SK-N-SH treated with all-trans-retinoic acid at 6 μM for 48 hours (cell line): ENCODE measurements at regions not wholly inside any gene's neighbourhood (a gene's known extent, or its start where the extent isn't known, plus 50 kb on each side); places are given as distances from the start of the nearest gene placed in this dataset.

Source experiments
- ATAC-seq: fragments of 200-7000 bp; cut with Tn5 transposase; 3 replicates; pipeline ENCODE4 v1.9.1; 2020; ENCODE audit warnings: mild to moderate bottlenecking, moderate library complexity
- BACH2 ChIP-seq: fragments of 250-450 bp; sonication (Bioruptor Pico); IDR thresholded peaks from 2 replicates; pipeline ENCODE4 v1.9.0; 2021; ENCODE audit warnings: mild to moderate bottlenecking, borderline replicate concordance
- CREB5 ChIP-seq: fragments of 250-450 bp; sonication (Bioruptor Pico); IDR thresholded peaks from 2 replicates; pipeline ENCODE4 v1.5.1; 2020; ENCODE audit warnings: low read depth, mild to moderate bottlenecking, moderate library complexity
- CSDC2 ChIP-seq: fragments of 250-450 bp; sonication (Bioruptor Pico); IDR thresholded peaks from 2 replicates; pipeline ENCODE4 v1.5.0; 2020; ENCODE audit warnings: mild to moderate bottlenecking, moderate library complexity
- CSRNP3 ChIP-seq: fragments of 250-450 bp; sonication (Bioruptor Pico); IDR thresholded peaks from 2 replicates; pipeline ENCODE4 v1.5.1; 2021; ENCODE audit warnings: mild to moderate bottlenecking, moderate library complexity
- ESRRG ChIP-seq: fragments of 250-450 bp; sonication (Bioruptor Pico); IDR thresholded peaks from 2 replicates; pipeline ENCODE4 v1.6.1; 2021; ENCODE audit warnings: mild to moderate bottlenecking
- GLIS3 ChIP-seq: fragments of 250-450 bp; sonication (Bioruptor Pico); IDR thresholded peaks from 2 replicates; pipeline ENCODE4 v1.5.0; 2020; ENCODE audit warnings: mild to moderate bottlenecking, moderate library complexity
- ISL1 ChIP-seq: fragments of 250-450 bp; sonication (Bioruptor Pico); IDR thresholded peaks from 2 replicates; pipeline ENCODE4 v2.1.2; 2022; ENCODE audit warnings: mild to moderate bottlenecking, moderate library complexity
- OSR1 ChIP-seq: fragments of 250-450 bp; sonication (Bioruptor Pico); IDR thresholded peaks from 2 replicates; pipeline ENCODE4 v1.8.0; 2022; ENCODE audit warnings: moderate library complexity, mild to moderate bottlenecking, inconsistent platforms
- PATZ1 ChIP-seq: fragments of 250-450 bp; sonication (Bioruptor Pico); IDR thresholded peaks from 2 replicates; pipeline ENCODE4 v1.8.0; 2020; ENCODE audit warnings: mild to moderate bottlenecking, moderate library complexity, borderline replicate concordance
- PPARA ChIP-seq: fragments of 250-450 bp; sonication (Bioruptor Pico); IDR thresholded peaks from 2 replicates; pipeline ENCODE4 v1.5.0; 2020; ENCODE audit warnings: mild to moderate bottlenecking, borderline replicate concordance
- RARB ChIP-seq: fragments of 250-450 bp; sonication (Bioruptor Pico); IDR thresholded peaks from 2 replicates; pipeline ENCODE4 v1.8.0; 2021; ENCODE audit warnings: mild to moderate bottlenecking, moderate library complexity
- TOX ChIP-seq: fragments of 250-450 bp; sonication (Bioruptor Pico); IDR thresholded peaks from 2 replicates; pipeline ENCODE4 v1.8.0; 2021; ENCODE audit warnings: mild to moderate bottlenecking, moderate library complexity, borderline replicate concordance
- TSHZ2 ChIP-seq: fragments of 250-450 bp; sonication (Bioruptor Pico); IDR thresholded peaks from 2 replicates; pipeline ENCODE4 v1.5.0; 2020; ENCODE audit warnings: mild to moderate bottlenecking, moderate library complexity
- ZC3H10 ChIP-seq: fragments of 250-450 bp; sonication (Bioruptor Pico); IDR thresholded peaks from 2 replicates; pipeline ENCODE4 v1.5.1; 2021; ENCODE audit warnings: mild to moderate bottlenecking, moderate library complexity
- ZFP3 ChIP-seq: fragments of 250-450 bp; sonication (Bioruptor Pico); IDR thresholded peaks from 2 replicates; pipeline ENCODE4 v1.5.0; 2020; ENCODE audit warnings: mild to moderate bottlenecking, moderate library complexity
- ZFP30 ChIP-seq: fragments of 450-650 bp; formaldehyde crosslinking; IDR thresholded peaks from 2 replicates; pipeline ENCODE4 v1.5.0; 2022; ENCODE audit warnings: mild to moderate bottlenecking, moderate library complexity
- ZNF70 ChIP-seq: fragments of 450-650 bp; formaldehyde crosslinking; IDR thresholded peaks from 2 replicates; pipeline ENCODE4 v1.5.0; 2020; ENCODE audit warnings: mild to moderate bottlenecking, moderate library complexity
- TF ChIP-seq, protein P1 (sequence below): fragments of 250-450 bp; sonication (Bioruptor Pico); IDR thresholded peaks from 2 replicates; pipeline ENCODE4 v1.8.0; 2021; ENCODE audit warnings: low read depth, mild to moderate bottlenecking, moderate library complexity, borderline replicate concordance

DNA sequence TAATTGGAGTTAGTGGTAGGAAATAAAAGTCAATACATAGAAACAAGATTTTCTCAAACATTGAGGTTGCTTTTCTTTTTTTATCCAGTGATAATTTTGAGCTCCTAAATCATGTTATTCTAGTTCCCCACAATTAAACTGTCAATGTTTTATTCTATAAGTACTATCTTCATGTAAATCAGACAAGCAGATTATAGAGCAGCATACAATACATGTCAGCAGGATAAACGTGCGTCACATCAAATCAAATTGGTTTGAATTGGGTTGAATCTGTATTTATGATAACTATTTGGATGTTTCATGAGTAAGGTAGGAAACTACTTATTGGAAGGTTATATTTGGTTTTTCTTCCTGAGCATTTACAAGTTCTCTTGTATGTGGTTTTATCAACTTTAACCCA lies 2028.7 kb downstream of the NCAM2 start:
- no peak for ATAC-seq
- TF ChIP-seq CSRNP3 = no peak
- TF ChIP-seq OSR1 (CRISPR knock-in tag) = no peak
- no peak for TF ChIP-seq ZFP3 (CRISPR knock-in tag)
- TF ChIP-seq CSDC2 = no peak
- no peak for TF ChIP-seq PPARA (CRISPR knock-in tag)
- TF ChIP-seq TSHZ2 (CRISPR knock-in tag) = no peak
- no peak for TF ChIP-seq ESRRG (CRISPR knock-in tag)
- TF ChIP-seq GLIS3 (CRISPR knock-in tag) = no peak
- no peak for TF ChIP-seq ISL1 (CRISPR knock-in tag)
- TF ChIP-seq CREB5 = no peak
- no peak for TF ChIP-seq ZC3H10 (CRISPR knock-in tag)
- no peak for TF ChIP-seq ZFP30 (CRISPR knock-in tag)
- no peak for TF ChIP-seq RARB (CRISPR knock-in tag)

GRCh38 chr21:23039846-23040245 lies 2041.6 kb downstream of the NCAM2 start:
- ATAC-seq = no peak
- TF ChIP-seq PATZ1 (CRISPR knock-in tag) (no peak), CREB5 (no peak), ZFP3 (CRISPR knock-in tag) (no peak), PPARA (CRISPR knock-in tag) (no peak), ISL1 (CRISPR knock-in tag) (no peak), TOX (no peak), BACH2 (CRISPR knock-in tag) (no peak)

- ATAC-seq = no peak
- TF ChIP-seq ZFP3 (CRISPR knock-in tag) = no peak
- TF ChIP-seq TOX = no peak
- TF ChIP-seq PATZ1 (CRISPR knock-in tag) = no peak
These were observed 2047.7 kb downstream of the NCAM2 start for GRCh38 chr21:23045955-23046354.

GRCh38 chr21:23067672-23068071 lies 2069.5 kb downstream of the NCAM2 start:
- ATAC-seq = no peak
- TF ChIP-seq GLIS3 (CRISPR knock-in tag) (no peak), BACH2 (CRISPR knock-in tag) (no peak), TOX (no peak), CSDC2 (no peak), ZNF70 (CRISPR knock-in tag) (no peak), PATZ1 (CRISPR knock-in tag) (no peak), TSHZ2 (CRISPR knock-in tag) (no peak)
- TF ChIP-seq, protein P1, sequence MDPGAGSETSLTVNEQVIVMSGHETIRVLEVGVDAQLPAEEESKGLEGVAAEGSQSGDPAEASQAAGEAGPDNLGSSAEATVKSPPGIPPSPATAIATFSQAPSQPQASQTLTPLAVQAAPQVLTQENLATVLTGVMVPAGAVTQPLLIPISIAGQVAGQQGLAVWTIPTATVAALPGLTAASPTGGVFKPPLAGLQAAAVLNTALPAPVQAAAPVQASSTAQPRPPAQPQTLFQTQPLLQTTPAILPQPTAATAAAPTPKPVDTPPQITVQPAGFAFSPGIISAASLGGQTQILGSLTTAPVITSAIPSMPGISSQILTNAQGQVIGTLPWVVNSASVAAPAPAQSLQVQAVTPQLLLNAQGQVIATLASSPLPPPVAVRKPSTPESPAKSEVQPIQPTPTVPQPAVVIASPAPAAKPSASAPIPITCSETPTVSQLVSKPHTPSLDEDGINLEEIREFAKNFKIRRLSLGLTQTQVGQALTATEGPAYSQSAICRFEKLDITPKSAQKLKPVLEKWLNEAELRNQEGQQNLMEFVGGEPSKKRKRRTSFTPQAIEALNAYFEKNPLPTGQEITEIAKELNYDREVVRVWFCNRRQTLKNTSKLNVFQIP (CRISPR knock-in tag) = no peak
